OCI-LY3 (cell line): ENCODE measurements at regions not wholly inside any gene's neighbourhood (a gene's known extent, or its start where the extent isn't known, plus 50 kb on each side); places are given as distances from the start of the nearest gene placed in this dataset.
A peak's percentile ranks its signal among the peaks of the same experiment; 100 is the strongest.

ENCODE experiments used
- H2AFZ ChIP-seq: fragments of 200-600, 300-600 bp; shearing (Covaris generic); 2 replicates; pipeline ENCODE4 v1.6.0; 2014; ENCODE audit warnings: antibody characterized with exemption, low read depth, low read length
- H3K27ac ChIP-seq: fragments of 200-600, 300-600 bp; sonication (generic); 2 replicates; pipeline ENCODE4 v1.5.1; 2014; ENCODE audit warnings: mild to moderate bottlenecking, low read length, moderate library complexity, mixed read lengths
- H3K27me3 ChIP-seq: fragments of 200-600, 300-600 bp; sonication (generic); 2 replicates; pipeline ENCODE4 v1.6.1; 2014; ENCODE audit warnings: low read depth, low read length, mixed read lengths
- H3K36me3 ChIP-seq: fragments of 200-600, 300-600 bp; sonication (generic); replicated peaks from 2 replicates; pipeline ENCODE3; 2014; ENCODE audit warnings: low read depth, low read length, mixed read lengths
- H3K4me1 ChIP-seq: fragments of 300-600, 200-600 bp; sonication (generic); 2 replicates; pipeline ENCODE4 v1.6.1; 2014; ENCODE audit warnings: low read length, mixed read lengths
- H3K4me2 ChIP-seq: fragments of 200-600, 300-600 bp; sonication (generic); 2 replicates; pipeline ENCODE4 v1.6.1; 2014; ENCODE audit warnings: low read length, mixed read lengths
- H3K4me3 ChIP-seq: fragments of 300-600, 200-600 bp; sonication (generic); 2 replicates; pipeline ENCODE4 v1.5.1; 2014; ENCODE audit warnings: antibody characterized with exemption, mild to moderate bottlenecking, low read length, moderate library complexity
- H3K79me2 ChIP-seq: fragments of 300-600, 200-600 bp; shearing (Covaris generic); 2 replicates; pipeline ENCODE4 v1.6.1; 2014; ENCODE audit warnings: mild to moderate bottlenecking, low read length, mixed read lengths
- H3K9ac ChIP-seq: fragments of 300-600, 200-600 bp; shearing (Covaris generic); 2 replicates; pipeline ENCODE4 v1.6.0; 2014; ENCODE audit warnings: mild to moderate bottlenecking, low read length, moderate library complexity
- H3K9me3 ChIP-seq: fragments of 200-600, 300-600 bp; shearing (Covaris generic); 2 replicates; pipeline ENCODE4 v1.6.1; 2014; ENCODE audit warnings: low read length, mixed read lengths; ENCODE audit not compliant: insufficient read depth
- H4K20me1 ChIP-seq: fragments of 200-600, 300-600 bp; sonication (generic); 2 replicates; pipeline ENCODE4 v1.6.1; 2016; ENCODE audit warnings: low read length, mixed read lengths; ENCODE audit not compliant: insufficient read depth
- CTCF ChIP-seq: fragments of 200-600, 300-600 bp; sonication (generic); IDR thresholded peaks from 2 replicates; pipeline ENCODE4 v1.5.1; 2014; ENCODE audit warnings: antibody characterized with exemption, low read length, low read depth
- EZH2phosphoT487 ChIP-seq: fragments of 200-600 bp; shearing (Covaris generic); IDR thresholded peaks from 2 replicates; pipeline ENCODE4 v1.6.1; 2018; ENCODE audit warnings: antibody characterized with exemption, mixed run types, low read depth

DNA sequence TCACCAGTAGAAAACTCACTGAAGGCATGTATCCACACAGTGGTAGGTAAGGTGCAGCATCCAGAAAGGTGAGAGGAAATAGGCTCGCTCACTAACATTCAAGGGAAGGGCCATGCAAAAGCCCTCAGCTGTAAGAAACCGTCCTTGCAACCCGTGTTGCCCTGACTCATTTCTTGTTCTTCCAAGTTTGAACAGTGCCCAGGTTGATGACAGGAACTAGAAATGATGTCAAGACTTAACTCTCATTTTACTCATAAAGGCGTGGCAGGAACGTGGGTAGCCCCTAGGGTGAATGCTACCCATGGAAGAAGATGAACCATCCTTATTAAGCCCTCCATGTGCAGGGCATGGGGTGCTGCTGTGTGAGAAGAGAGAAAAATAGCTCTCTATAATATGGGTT lies 187.6 kb downstream of the CD83 start:
- H3K4me2 ChIP-seq: peak overlapping the region; percentile 26
- no peak for TF ChIP-seq CTCF
- TF ChIP-seq EZH2phosphoT487: no peak
- no peaks in the 10 kb centered on the region for H3K79me2 ChIP-seq
- H2AFZ ChIP-seq: no peak overlapping the region
- H4K20me1 ChIP-seq: no peaks in the 10 kb centered on the region
- peaks cover 21% of the 10 kb centered on the region for H3K4me1 ChIP-seq
- H3K9me3 ChIP-seq: no peaks in the 10 kb centered on the region
- no peak overlapping the region for H3K9ac ChIP-seq
- no peak overlapping the region for H3K4me3 ChIP-seq
- H3K27me3 ChIP-seq: no peaks in the 10 kb centered on the region
- H3K27ac ChIP-seq: no peak overlapping the region
- H3K36me3 ChIP-seq: no peaks in the 10 kb centered on the region

DNA sequence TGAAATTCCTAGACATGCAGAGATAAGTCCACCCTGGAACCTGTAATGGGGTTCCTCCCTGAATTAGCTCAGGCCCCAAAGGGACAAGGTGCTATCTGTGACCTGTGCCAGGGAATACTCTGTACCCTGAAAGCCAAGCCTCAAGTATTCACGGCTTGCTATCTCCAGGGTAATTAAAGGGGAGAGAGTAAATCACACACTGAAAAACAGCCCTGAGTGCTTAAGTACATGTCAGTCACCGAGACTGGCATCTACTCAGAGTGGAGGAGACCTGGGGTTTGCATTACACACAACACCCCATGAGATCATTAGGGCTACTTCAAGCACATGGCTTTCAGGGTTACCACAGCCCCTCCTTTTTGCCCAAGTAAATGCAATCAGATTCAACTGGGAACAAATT lies 188.1 kb downstream of the CD83 start:
- Histone ChIP-seq H3K4me1 (peaks cover 24% of the 10 kb centered on the region), H3K27ac (no peak overlapping the region), H2AFZ (no peak overlapping the region), H3K4me2 (0 out of 2 replicates have a peak overlapping the region, but pooled peaks have one; percentile 26), H3K36me3 (no peaks in the 10 kb centered on the region), H3K4me3 (no peak overlapping the region), H3K9me3 (no peaks in the 10 kb centered on the region), H4K20me1 (no peaks in the 10 kb centered on the region), H3K27me3 (no peaks in the 10 kb centered on the region), H3K9ac (no peak overlapping the region), H3K79me2 (no peaks in the 10 kb centered on the region)
- TF ChIP-seq CTCF (no peak), EZH2phosphoT487 (no peak)

DNA sequence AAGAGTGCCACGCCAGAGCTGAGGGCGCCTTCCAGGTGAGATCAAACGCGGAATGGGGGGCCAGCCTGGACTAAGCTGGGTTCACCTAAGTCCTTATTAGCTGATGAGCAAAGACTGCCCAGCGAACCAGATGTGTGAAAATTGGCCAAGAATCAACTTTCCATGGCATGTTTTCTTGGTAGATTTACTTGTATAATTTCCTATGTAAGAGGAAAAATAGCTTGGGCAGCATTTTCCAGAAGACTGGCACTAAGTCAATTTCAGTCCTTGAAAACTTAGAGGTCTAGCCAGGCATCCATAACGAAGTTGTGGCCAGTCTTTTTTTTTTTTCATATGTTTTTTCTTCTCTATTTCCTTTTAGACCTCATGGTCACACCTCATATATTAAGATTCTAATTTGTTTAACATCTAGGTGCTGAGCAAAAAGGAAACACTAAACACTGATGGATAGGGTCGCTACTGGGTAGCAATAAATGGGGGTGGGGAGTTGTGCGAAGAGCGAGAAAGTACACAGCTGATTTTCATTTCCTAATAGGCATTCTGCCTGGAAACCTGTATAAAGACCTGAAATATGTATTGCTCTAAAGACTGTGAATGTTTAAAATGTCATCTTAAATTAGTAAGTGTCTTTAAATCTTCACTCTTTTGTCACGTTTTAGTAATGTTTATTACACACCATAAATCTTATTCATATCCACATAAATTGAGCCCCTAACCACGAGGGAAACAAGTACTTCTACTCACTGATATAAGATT lies 188.8 kb downstream of the CD83 start:
- Histone ChIP-seq H3K27me3 (no peaks in the 10 kb centered on the region), H2AFZ (no peak overlapping the region), H3K4me2 (no peak overlapping the region), H3K36me3 (no peaks in the 10 kb centered on the region), H3K9ac (no peak overlapping the region), H4K20me1 (no peaks in the 10 kb centered on the region), H3K79me2 (no peaks in the 10 kb centered on the region), H3K9me3 (no peaks in the 10 kb centered on the region), H3K27ac (no peak overlapping the region), H3K4me3 (no peak overlapping the region), H3K4me1 (peaks cover 31% of the 10 kb centered on the region)
- TF ChIP-seq EZH2phosphoT487: no peak
- TF ChIP-seq CTCF: no peak

GRCh38 chr6:14309516-14309915 lies 191.9 kb downstream of the CD83 start:
- no peak overlapping the region for H3K4me3 ChIP-seq
- H3K9me3 ChIP-seq: no peaks in the 10 kb centered on the region
- no peaks in the 10 kb centered on the region for H3K79me2 ChIP-seq
- H3K4me2 ChIP-seq: no peak overlapping the region
- TF ChIP-seq EZH2phosphoT487: no peak
- no peak for TF ChIP-seq CTCF
- no peaks in the 10 kb centered on the region for H3K27me3 ChIP-seq
- peaks cover 62% of the 10 kb centered on the region for H3K4me1 ChIP-seq
- no peaks in the 10 kb centered on the region for H3K36me3 ChIP-seq
- no peak overlapping the region for H3K27ac ChIP-seq
- H2AFZ ChIP-seq: no peak overlapping the region
- no peaks in the 10 kb centered on the region for H4K20me1 ChIP-seq
- no peak overlapping the region for H3K9ac ChIP-seq
